Transverse colon (tissue), 3 donors: ENCODE measurements at regions not wholly inside any gene's neighbourhood (a gene's known extent, or its start where the extent isn't known, plus 50 kb on each side); places are given as distances from the start of the nearest gene placed in this dataset.

Experiments used
- POLR2A ChIP-seq: fragments of 450-650 bp; IDR thresholded peaks from one replicate; pipeline ENCODE4 v1.6.1; 2016; ENCODE audit warnings: antibody characterized with exemption, mild to moderate bottlenecking, moderate library complexity
- TF ChIP-seq, protein P1 (sequence below), 5 experiments: fragments of 200-600 bp in 3 of 5; fragments of 450-650 bp in 2 of 5; sonication (generic) in 3 of 5; IDR thresholded peaks; 1 replicate in 2 of 5; 2 replicates in 3 of 5; pipeline ENCODE4 v1.5.1; 2016 to 2017; ENCODE audit warnings: antibody characterized with exemption in 5 of 5, inconsistent platforms in 3 of 5, mild to moderate bottlenecking in 2 of 5, moderate library complexity in 1 of 5

DNA sequence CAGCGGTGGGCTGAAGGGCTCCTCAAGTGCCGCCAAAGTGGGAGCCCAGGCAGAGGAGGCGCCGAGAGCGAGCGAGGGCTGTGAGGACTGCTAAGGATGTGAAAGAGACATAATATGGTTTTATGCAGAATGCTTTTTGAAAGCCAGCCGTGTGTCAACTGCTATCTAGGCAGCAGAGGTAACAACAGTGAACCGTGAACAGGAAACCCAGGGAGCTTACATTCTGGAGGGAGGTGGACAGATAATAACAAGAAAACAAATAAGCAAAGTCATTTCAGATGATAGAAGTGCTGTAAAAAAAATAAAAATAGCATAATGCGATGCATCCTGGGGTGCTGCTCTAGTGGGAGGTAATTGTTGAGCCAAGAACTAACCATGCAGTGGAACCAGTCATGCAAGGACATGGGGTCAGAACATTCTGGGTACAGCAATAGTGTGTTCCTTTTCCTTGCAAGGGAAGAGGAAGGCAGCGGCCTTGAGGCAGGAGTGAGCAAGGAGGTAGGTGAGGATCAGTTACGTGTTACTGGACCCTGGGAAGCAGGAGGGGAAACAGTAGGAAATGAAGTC is 134.4 kb upstream of the TMEM170B start:
- TF ChIP-seq, protein P1, sequence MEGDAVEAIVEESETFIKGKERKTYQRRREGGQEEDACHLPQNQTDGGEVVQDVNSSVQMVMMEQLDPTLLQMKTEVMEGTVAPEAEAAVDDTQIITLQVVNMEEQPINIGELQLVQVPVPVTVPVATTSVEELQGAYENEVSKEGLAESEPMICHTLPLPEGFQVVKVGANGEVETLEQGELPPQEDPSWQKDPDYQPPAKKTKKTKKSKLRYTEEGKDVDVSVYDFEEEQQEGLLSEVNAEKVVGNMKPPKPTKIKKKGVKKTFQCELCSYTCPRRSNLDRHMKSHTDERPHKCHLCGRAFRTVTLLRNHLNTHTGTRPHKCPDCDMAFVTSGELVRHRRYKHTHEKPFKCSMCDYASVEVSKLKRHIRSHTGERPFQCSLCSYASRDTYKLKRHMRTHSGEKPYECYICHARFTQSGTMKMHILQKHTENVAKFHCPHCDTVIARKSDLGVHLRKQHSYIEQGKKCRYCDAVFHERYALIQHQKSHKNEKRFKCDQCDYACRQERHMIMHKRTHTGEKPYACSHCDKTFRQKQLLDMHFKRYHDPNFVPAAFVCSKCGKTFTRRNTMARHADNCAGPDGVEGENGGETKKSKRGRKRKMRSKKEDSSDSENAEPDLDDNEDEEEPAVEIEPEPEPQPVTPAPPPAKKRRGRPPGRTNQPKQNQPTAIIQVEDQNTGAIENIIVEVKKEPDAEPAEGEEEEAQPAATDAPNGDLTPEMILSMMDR (IDR thresholded peaks at IDR 0.05) = no peak
- TF ChIP-seq POLR2A = no peak
